ENCODE measurements at regions not wholly inside any gene's neighbourhood (a gene's known extent, or its start where the extent isn't known, plus 50 kb on each side); places are given as distances from the start of the nearest gene placed in this dataset.

- TF ChIP-seq, protein P1, sequence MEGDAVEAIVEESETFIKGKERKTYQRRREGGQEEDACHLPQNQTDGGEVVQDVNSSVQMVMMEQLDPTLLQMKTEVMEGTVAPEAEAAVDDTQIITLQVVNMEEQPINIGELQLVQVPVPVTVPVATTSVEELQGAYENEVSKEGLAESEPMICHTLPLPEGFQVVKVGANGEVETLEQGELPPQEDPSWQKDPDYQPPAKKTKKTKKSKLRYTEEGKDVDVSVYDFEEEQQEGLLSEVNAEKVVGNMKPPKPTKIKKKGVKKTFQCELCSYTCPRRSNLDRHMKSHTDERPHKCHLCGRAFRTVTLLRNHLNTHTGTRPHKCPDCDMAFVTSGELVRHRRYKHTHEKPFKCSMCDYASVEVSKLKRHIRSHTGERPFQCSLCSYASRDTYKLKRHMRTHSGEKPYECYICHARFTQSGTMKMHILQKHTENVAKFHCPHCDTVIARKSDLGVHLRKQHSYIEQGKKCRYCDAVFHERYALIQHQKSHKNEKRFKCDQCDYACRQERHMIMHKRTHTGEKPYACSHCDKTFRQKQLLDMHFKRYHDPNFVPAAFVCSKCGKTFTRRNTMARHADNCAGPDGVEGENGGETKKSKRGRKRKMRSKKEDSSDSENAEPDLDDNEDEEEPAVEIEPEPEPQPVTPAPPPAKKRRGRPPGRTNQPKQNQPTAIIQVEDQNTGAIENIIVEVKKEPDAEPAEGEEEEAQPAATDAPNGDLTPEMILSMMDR (IDR thresholded peaks at IDR 0.05 in 2 of 3, conservative IDR thresholded peaks at IDR 0.05 in 1 of 3; ENCODE audit: insufficient read depth in 2 of 3, low read depth in 1 of 3, low read length in 3 of 3), result no peak
- no peak for TF ChIP-seq SMARCA4 (IDR thresholded peaks at IDR 0.05)
- no peak for TF ChIP-seq ZBTB49 (CRISPR knock-in tag; IDR thresholded peaks at IDR 0.05; ENCODE audit: borderline replicate concordance)
- no peak for TF ChIP-seq MAFK (IDR thresholded peaks at IDR 0.05; ENCODE audit: low read length)
- no peak for TF ChIP-seq NFYB (IDR thresholded peaks at IDR 0.05; ENCODE audit: extremely low read depth, insufficient read length)
- TF ChIP-seq NFATC3 (IDR thresholded peaks at IDR 0.05), result no peak
- TF ChIP-seq SP1 (CRISPR knock-in tag; IDR thresholded peaks at IDR 0.05), result no peak
- TF ChIP-seq PHF20 (IDR thresholded peaks at IDR 0.05; ENCODE audit: partially characterized antibody), result no peak
- TF ChIP-seq U2AF1 (optimal IDR thresholded peaks at IDR 0.05; ENCODE audit: low read depth, low read length), result no peak
These were observed 415.5 kb downstream of the LRATD1 start for GRCh38 chr2:15048000-15048399.

All from K562 (cell line).